ENCODE measurements at regions not wholly inside any gene's neighbourhood (a gene's known extent, or its start where the extent isn't known, plus 50 kb on each side); places are given as distances from the start of the nearest gene placed in this dataset.

GRCh38 chr11:43547430-43547831, 133.1 kb upstream of the HSD17B12 start:
- TF ChIP-seq EZH2 (IDR thresholded peaks at IDR 0.05) (no peak), POLR2AphosphoS5 (IDR thresholded peaks at IDR 0.05; ENCODE audit: borderline replicate concordance, low read depth, low read length) (no peak), FOXP2 (optimal IDR thresholded peaks at IDR 0.05; ENCODE audit: control extremely low read depth, extremely low read length, insufficient read depth) (no peak)
